ENCODE measurements at regions not wholly inside any gene's neighbourhood (a gene's known extent, or its start where the extent isn't known, plus 50 kb on each side); places are given as distances from the start of the nearest gene placed in this dataset.

- intact Hi-C loops (cut with micrococcal nuclease; ENCODE audit: unreplicated experiment): no loop called here
Observed at GRCh38 chr4:137674066-137674465, 141.8 kb upstream of the PCDH18 start.

GRCh38 chr4:137668885-137669545 is 136.7 kb upstream of the PCDH18 start:
- H3K4me3 ChIP-seq (ENCODE audit: low read depth, low read length, poor library complexity, severe bottlenecking): no peak overlapping the region
- ChIA-PET POLR2A (interaction anchor here (1.0 kb wide), 1 partner anchor 11 kb away, joined by 3 read pairs; no protein-coding TSS in a partner anchor), CTCF (ENCODE audit: unreplicated experiment) (no interaction called here)
- no peaks in the 10 kb centered on the region for H3K9me2 ChIP-seq (ENCODE audit: insufficient read depth, low read length)
- no peaks in the 10 kb centered on the region for H3K79me2 ChIP-seq (ENCODE audit: insufficient read depth, low read depth, low read length)
- BruUV-seq (replicated peaks): no TSS peak
- no peaks in the 10 kb centered on the region for H3K9me3 ChIP-seq (ENCODE audit: low read length)
- no peak overlapping the region for H2AFZ ChIP-seq (ENCODE audit: low read length)
- no peaks in the 10 kb centered on the region for H3K36me3 ChIP-seq (ENCODE audit: insufficient read depth, low read length)
- intact Hi-C loops (cut with micrococcal nuclease; ENCODE audit: unreplicated experiment): no loop called here
- H3K27ac ChIP-seq (ENCODE audit: low read depth, low read length, poor library complexity, severe bottlenecking): no peak overlapping the region
- no peak for DNase-seq (ENCODE audit: low spot score)
- H3K4me2 ChIP-seq (ENCODE audit: low read length): no peak overlapping the region
- no peaks in the 10 kb centered on the region for H3K4me1 ChIP-seq (ENCODE audit: insufficient read depth, low read length, poor library complexity, severe bottlenecking)
- TF ChIP-seq CTCF (conservative IDR thresholded peaks at IDR 0.05; ENCODE audit: low read length) (no peak), EZH2phosphoT487 (IDR thresholded peaks at IDR 0.05; ENCODE audit: borderline replicate concordance, low read depth, low read length) (no peak)
- no peaks in the 10 kb centered on the region for H4K20me1 ChIP-seq (ENCODE audit: insufficient read depth, low read length)

More at GRCh38 chr4:137674066-137674465, 141.8 kb upstream of the PCDH18 start:
- no peak overlapping the region for H3K4me2 ChIP-seq (ENCODE audit: low read length)
- no peaks in the 10 kb centered on the region for H3K36me3 ChIP-seq (ENCODE audit: insufficient read depth, low read length)
- no peak overlapping the region for H3K27ac ChIP-seq (ENCODE audit: low read depth, low read length, poor library complexity, severe bottlenecking)
- TF ChIP-seq CTCF (conservative IDR thresholded peaks at IDR 0.05; ENCODE audit: low read length): no peak
- TF ChIP-seq EZH2phosphoT487 (IDR thresholded peaks at IDR 0.05; ENCODE audit: borderline replicate concordance, low read depth, low read length): no peak
- no peaks in the 10 kb centered on the region for H4K20me1 ChIP-seq (ENCODE audit: insufficient read depth, low read length)
- POLR2A ChIA-PET: no interaction called here
- DNase-seq (ENCODE audit: low spot score): no peak
- H2AFZ ChIP-seq (ENCODE audit: low read length): no peak overlapping the region
- H3K9me2 ChIP-seq (ENCODE audit: insufficient read depth, low read length): no peaks in the 10 kb centered on the region
- no peaks in the 10 kb centered on the region for H3K9me3 ChIP-seq (ENCODE audit: low read length)
- no peaks in the 10 kb centered on the region for H3K4me1 ChIP-seq (ENCODE audit: insufficient read depth, low read length, poor library complexity, severe bottlenecking)
- no TSS peak for BruUV-seq (replicated peaks)
- H3K79me2 ChIP-seq (ENCODE audit: insufficient read depth, low read depth, low read length): no peaks in the 10 kb centered on the region
- CTCF ChIA-PET (ENCODE audit: unreplicated experiment): no interaction called here
- no peak overlapping the region for H3K4me3 ChIP-seq (ENCODE audit: low read depth, low read length, poor library complexity, severe bottlenecking)

- no peaks in the 10 kb centered on the region for H3K9me2 ChIP-seq (ENCODE audit: insufficient read depth, low read length)
- no peak overlapping the region for H3K4me2 ChIP-seq (ENCODE audit: low read length)
- intact Hi-C loops (cut with micrococcal nuclease; ENCODE audit: unreplicated experiment): no loop called here
- H4K20me1 ChIP-seq (ENCODE audit: insufficient read depth, low read length): no peaks in the 10 kb centered on the region
- no peaks in the 10 kb centered on the region for H3K4me1 ChIP-seq (ENCODE audit: insufficient read depth, low read length, poor library complexity, severe bottlenecking)
- H3K4me3 ChIP-seq (ENCODE audit: low read depth, low read length, poor library complexity, severe bottlenecking): no peak overlapping the region
- H3K9me3 ChIP-seq (ENCODE audit: low read length): no peaks in the 10 kb centered on the region
- CTCF ChIA-PET (ENCODE audit: unreplicated experiment): no interaction called here
- POLR2A ChIA-PET: no interaction called here
- H2AFZ ChIP-seq (ENCODE audit: low read length): no peak overlapping the region
- no peaks in the 10 kb centered on the region for H3K36me3 ChIP-seq (ENCODE audit: insufficient read depth, low read length)
- DNase-seq (ENCODE audit: low spot score): no peak
- no peaks in the 10 kb centered on the region for H3K79me2 ChIP-seq (ENCODE audit: insufficient read depth, low read depth, low read length)
- BruUV-seq (replicated peaks): no TSS peak
- no peak overlapping the region for H3K27ac ChIP-seq (ENCODE audit: low read depth, low read length, poor library complexity, severe bottlenecking)
- TF ChIP-seq EZH2phosphoT487 (IDR thresholded peaks at IDR 0.05; ENCODE audit: borderline replicate concordance, low read depth, low read length) (no peak), CTCF (conservative IDR thresholded peaks at IDR 0.05; ENCODE audit: low read length) (no peak)
Observed at GRCh38 chr4:137664416-137664815, 132.1 kb upstream of the PCDH18 start.
